A673 (cell line): ENCODE measurements at regions not wholly inside any gene's neighbourhood (a gene's known extent, or its start where the extent isn't known, plus 50 kb on each side); places are given as distances from the start of the nearest gene placed in this dataset.

ENCODE experiments used
- BruUV-seq: library from RNA; stranded (reverse); fragments of 400-500 nt; replicated peaks from 2 replicates; lab custom pipeline; 2021; lab: Mats Ljungman, UMichigan
- CTCF ChIA-PET: fragments of 300-600 bp; sonication (Branson Sonifier 250); formaldehyde crosslinking; loops from one replicate; lab custom pipeline; 2022; ENCODE audit warnings: antibody characterized with exemption; lab: Charles Lee
- POLR2A ChIA-PET: fragments of 300-600 bp; sonication (Branson Sonifier 250); formaldehyde crosslinking; loops from one replicate; lab custom pipeline; 2022; ENCODE audit warnings: antibody characterized with exemption; ENCODE audit not compliant: low non-redundant PET; lab: Charles Lee
- DNase-seq: peaks from one replicate; pipeline ENCODE4 v3.0.0-alpha.2; 2015; ENCODE audit warnings: low spot score
- H3K27ac ChIP-seq: fragments of 200-600 bp; sonication (generic); 2 replicates; pipeline ENCODE4 v1.5.1; 2016; ENCODE audit warnings: mixed run types, low read depth, mild to moderate bottlenecking, mixed read lengths, antibody characterized with exemption, low read length; ENCODE audit not compliant: poor library complexity, severe bottlenecking
- H3K27me3 ChIP-seq: fragments of 200-600 bp; sonication (generic); replicated peaks from 2 replicates; pipeline ENCODE4 v1.6.1; 2017; ENCODE audit warnings: mixed run types, low read depth, mild to moderate bottlenecking, mixed read lengths, antibody characterized with exemption, low read length; ENCODE audit not compliant: insufficient read depth, poor library complexity
- H3K36me3 ChIP-seq: fragments of 200-600 bp; sonication (generic); 2 replicates; pipeline ENCODE4 v1.6.1; 2016; ENCODE audit warnings: mixed run types, mild to moderate bottlenecking, mixed read lengths, antibody characterized with exemption, low read length; ENCODE audit not compliant: insufficient read depth, poor library complexity, severe bottlenecking
- H3K4me1 ChIP-seq: fragments of 200-600 bp; sonication (generic); 2 replicates; pipeline ENCODE4 v1.6.1; 2017; ENCODE audit warnings: mixed run types, mild to moderate bottlenecking, mixed read lengths, antibody characterized with exemption, low read length; ENCODE audit not compliant: insufficient read depth, poor library complexity, severe bottlenecking
- H3K4me3 ChIP-seq: fragments of 200-600 bp; sonication (generic); 2 replicates; pipeline ENCODE4 v1.5.1; 2016; ENCODE audit warnings: low read depth, mixed run types, mild to moderate bottlenecking, mixed read lengths, low read length; ENCODE audit not compliant: poor library complexity, severe bottlenecking
- H3K9me3 ChIP-seq: fragments of 200-600 bp; sonication (generic); 2 replicates; pipeline ENCODE4 v1.6.1; 2016; ENCODE audit warnings: mixed run types, low read depth, mild to moderate bottlenecking, mixed read lengths, antibody characterized with exemption, low read length; ENCODE audit not compliant: poor library complexity, severe bottlenecking
- EZH2 ChIP-seq: fragments of 200-600 bp; sonication (generic); IDR thresholded peaks from 2 replicates; pipeline ENCODE4 v1.6.1; 2017; ENCODE audit warnings: borderline replicate concordance, low read depth, mild to moderate bottlenecking, mixed read lengths, antibody characterized with exemption, low read length; ENCODE audit not compliant: poor library complexity, severe bottlenecking
- intact Hi-C: fragments of 100-400 bp; cut with micrococcal nuclease; formaldehyde crosslinking; loops from one replicate; pipeline ENCODE4 v1.10.0; 2022; ENCODE audit not compliant: unreplicated experiment
- TF ChIP-seq, protein P1 (sequence below): fragments of 300-800, 200-600 bp; sonication (generic); conservative IDR thresholded peaks from 2 replicates; pipeline ENCODE4 v1.5.1; 2017; ENCODE audit warnings: low read depth, mild to moderate bottlenecking, antibody characterized with exemption, low read length, moderate library complexity, mixed read lengths

DNA sequence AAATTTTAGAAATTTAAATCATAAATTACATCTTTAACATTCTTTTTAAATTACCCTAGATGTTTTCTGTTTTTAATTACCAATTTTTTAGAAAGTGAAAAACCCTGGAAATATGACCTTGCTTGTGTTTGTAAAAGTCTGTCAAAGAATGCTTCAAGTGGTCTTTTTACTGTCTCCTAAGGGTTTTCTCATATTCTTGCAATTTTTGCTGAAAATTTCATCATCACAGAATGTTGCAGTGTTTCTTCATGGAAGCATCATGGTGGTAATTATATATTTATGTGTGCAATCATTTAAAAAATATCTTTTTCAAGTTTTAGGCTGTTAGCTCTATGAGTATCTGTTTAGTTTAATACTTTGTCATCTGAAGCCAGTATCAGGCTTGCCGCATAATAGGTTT lies 178.2 kb downstream of the HDGFL1 start:
- H3K4me3 ChIP-seq: no peak overlapping the region
- no peaks in the 10 kb centered on the region for H3K27me3 ChIP-seq
- H3K27ac ChIP-seq: no peak overlapping the region
- TF ChIP-seq, protein P1, sequence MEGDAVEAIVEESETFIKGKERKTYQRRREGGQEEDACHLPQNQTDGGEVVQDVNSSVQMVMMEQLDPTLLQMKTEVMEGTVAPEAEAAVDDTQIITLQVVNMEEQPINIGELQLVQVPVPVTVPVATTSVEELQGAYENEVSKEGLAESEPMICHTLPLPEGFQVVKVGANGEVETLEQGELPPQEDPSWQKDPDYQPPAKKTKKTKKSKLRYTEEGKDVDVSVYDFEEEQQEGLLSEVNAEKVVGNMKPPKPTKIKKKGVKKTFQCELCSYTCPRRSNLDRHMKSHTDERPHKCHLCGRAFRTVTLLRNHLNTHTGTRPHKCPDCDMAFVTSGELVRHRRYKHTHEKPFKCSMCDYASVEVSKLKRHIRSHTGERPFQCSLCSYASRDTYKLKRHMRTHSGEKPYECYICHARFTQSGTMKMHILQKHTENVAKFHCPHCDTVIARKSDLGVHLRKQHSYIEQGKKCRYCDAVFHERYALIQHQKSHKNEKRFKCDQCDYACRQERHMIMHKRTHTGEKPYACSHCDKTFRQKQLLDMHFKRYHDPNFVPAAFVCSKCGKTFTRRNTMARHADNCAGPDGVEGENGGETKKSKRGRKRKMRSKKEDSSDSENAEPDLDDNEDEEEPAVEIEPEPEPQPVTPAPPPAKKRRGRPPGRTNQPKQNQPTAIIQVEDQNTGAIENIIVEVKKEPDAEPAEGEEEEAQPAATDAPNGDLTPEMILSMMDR: no peak
- no peak for TF ChIP-seq EZH2
- no peaks in the 10 kb centered on the region for H3K4me1 ChIP-seq
- DNase-seq: no peak
- ChIA-PET CTCF (no interaction called here), POLR2A (no interaction called here)
- no TSS peak for BruUV-seq
- H3K36me3 ChIP-seq: no peaks in the 10 kb centered on the region
- H3K9me3 ChIP-seq: no peaks in the 10 kb centered on the region
- intact Hi-C loops: no loop called here

DNA sequence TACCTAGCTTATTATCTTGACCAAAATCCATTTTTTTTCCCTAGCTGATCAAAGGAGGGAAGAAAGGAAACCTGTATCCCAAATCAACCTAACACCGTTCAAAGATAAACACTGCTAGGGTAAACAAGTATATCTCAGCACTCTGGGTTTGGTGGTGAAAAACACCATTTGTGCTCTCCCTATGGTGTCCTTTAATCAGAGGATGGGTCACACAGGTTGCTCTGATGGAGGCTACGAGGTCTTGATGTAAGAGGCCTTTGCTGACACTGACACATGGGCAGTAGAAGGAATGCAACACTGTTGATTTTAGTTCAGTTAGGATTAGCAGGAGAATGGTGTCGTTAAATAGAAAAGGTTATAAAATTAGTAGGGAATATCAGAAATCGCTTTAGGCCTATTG lies 179.3 kb downstream of the HDGFL1 start:
- TF ChIP-seq EZH2: no peak
- TF ChIP-seq, protein P1: no peak
- DNase-seq: no peak
- no peaks in the 10 kb centered on the region for H3K9me3 ChIP-seq
- H3K4me1 ChIP-seq: no peaks in the 10 kb centered on the region
- H3K36me3 ChIP-seq: no peaks in the 10 kb centered on the region
- ChIA-PET POLR2A (no interaction called here), CTCF (no interaction called here)
- intact Hi-C loops: no loop called here
- H3K27ac ChIP-seq: no peak overlapping the region
- no peaks in the 10 kb centered on the region for H3K27me3 ChIP-seq
- H3K4me3 ChIP-seq: no peak overlapping the region
- BruUV-seq: no TSS peak

DNA sequence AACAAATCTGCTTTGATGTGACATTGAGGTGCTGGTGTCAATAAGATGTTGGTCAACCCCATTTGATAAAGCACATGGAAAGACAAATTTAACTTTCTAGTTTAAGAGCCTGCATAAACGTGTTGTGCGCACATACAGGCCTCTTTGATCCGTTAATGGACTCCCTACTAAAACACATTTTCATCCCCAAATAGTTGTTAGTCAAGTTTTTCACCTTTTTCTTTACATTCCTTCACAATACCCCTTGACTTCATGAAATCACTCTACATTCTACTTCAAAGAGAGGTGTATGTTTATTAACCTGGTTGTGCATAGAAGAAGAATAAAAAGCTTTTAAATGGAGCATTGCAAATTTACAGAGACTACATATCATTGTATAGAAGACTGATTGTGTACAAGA lies 180.3 kb downstream of the HDGFL1 start:
- H3K4me3 ChIP-seq: no peak overlapping the region
- POLR2A ChIA-PET: no interaction called here
- no peaks in the 10 kb centered on the region for H3K36me3 ChIP-seq
- no peaks in the 10 kb centered on the region for H3K27me3 ChIP-seq
- no peaks in the 10 kb centered on the region for H3K9me3 ChIP-seq
- no peaks in the 10 kb centered on the region for H3K4me1 ChIP-seq
- no peak for DNase-seq
- intact Hi-C loops: no loop called here
- BruUV-seq: no TSS peak
- CTCF ChIA-PET: no interaction called here
- H3K27ac ChIP-seq: no peak overlapping the region
- no peak for TF ChIP-seq EZH2
- TF ChIP-seq, protein P1: no peak
